Mesenchymal stem cell (in vitro differentiated cells and primary cell): ENCODE measurements at regions not wholly inside any gene's neighbourhood (a gene's known extent, or its start where the extent isn't known, plus 50 kb on each side); places are given as distances from the start of the nearest gene placed in this dataset.

Experiments
- DNase-seq: peaks from one replicate; pipeline ENCODE4 v3.0.0-alpha.2; 2013
- H2AFZ ChIP-seq: one replicate; pipeline ENCODE4 v1.6.1; 2013; ENCODE audit warnings: low read depth, mild to moderate bottlenecking, control low read depth, inconsistent platforms, low read length, moderate library complexity
- H2AK5ac ChIP-seq: 2 replicates; pipeline ENCODE4 v1.6.1; 2013; ENCODE audit warnings: low read length, moderate library complexity, mild to moderate bottlenecking, inconsistent platforms; ENCODE audit not compliant: severe bottlenecking
- H2BK120ac ChIP-seq: one replicate; pipeline ENCODE4 v1.6.1; 2013; ENCODE audit warnings: low read depth, mild to moderate bottlenecking, inconsistent platforms, low read length, moderate library complexity
- H2BK12ac ChIP-seq, 2 experiments: one replicate each; pipeline ENCODE4 v1.6.1; 2013; ENCODE audit warnings: inconsistent platforms in 2 of 2, low read length in 2 of 2, mild to moderate bottlenecking in 2 of 2, moderate library complexity in 2 of 2, control low read depth in 1 of 2
- H2BK15ac ChIP-seq: one replicate; pipeline ENCODE4 v1.6.1; 2013; ENCODE audit warnings: mild to moderate bottlenecking, low read depth, inconsistent platforms; ENCODE audit not compliant: poor library complexity, severe bottlenecking
- H2BK5ac ChIP-seq: 2 replicates; pipeline ENCODE4 v1.6.1; 2013; ENCODE audit warnings: low read depth, mild to moderate bottlenecking, low read length, control low read depth, inconsistent platforms; ENCODE audit not compliant: poor library complexity, severe bottlenecking
- H3K14ac ChIP-seq, 2 experiments: one replicate each; pipeline ENCODE4 v1.6.1; 2013; ENCODE audit warnings: inconsistent platforms in 2 of 2, low read length in 2 of 2, control low read depth in 1 of 2, mild to moderate bottlenecking in 1 of 2, moderate library complexity in 1 of 2
- H3K18ac ChIP-seq, 2 experiments: one replicate each; pipeline ENCODE4 v1.6.1; 2013; ENCODE audit warnings: inconsistent platforms in 2 of 2, low read length in 2 of 2, control low read depth in 1 of 2, low read depth in 1 of 2, mild to moderate bottlenecking in 1 of 2
- H3K23ac ChIP-seq, 2 experiments: one replicate each; pipeline ENCODE4 v1.6.1; 2013; ENCODE audit warnings: inconsistent platforms in 2 of 2, low read length in 2 of 2, mild to moderate bottlenecking in 2 of 2, moderate library complexity in 2 of 2, control low read depth in 1 of 2
- H3K27ac ChIP-seq: 2 replicates; pipeline ENCODE4 v1.5.1; 2013; ENCODE audit warnings: mild to moderate bottlenecking, moderate library complexity, low read length, control low read depth, inconsistent platforms; ENCODE audit not compliant: poor library complexity, severe bottlenecking
- H3K27me3 ChIP-seq, 2 experiments: 2 replicates each; pipeline versions ENCODE4 v1.6.1 to v1.7.0; 2013; ENCODE audit warnings: low read length in 2 of 2, mild to moderate bottlenecking in 2 of 2, moderate library complexity in 2 of 2, control low read depth in 1 of 2, inconsistent platforms in 1 of 2; ENCODE audit not compliant: control insufficient read depth in 1 of 2, insufficient read depth in 1 of 2
- H3K36me3 ChIP-seq, 2 experiments: 2 replicates each; pipeline versions ENCODE4 v1.6.1 to v1.7.0; 2013; ENCODE audit warnings: low read length in 2 of 2, control low read depth in 1 of 2, inconsistent platforms in 1 of 2, low read depth in 1 of 2, mild to moderate bottlenecking in 1 of 2; ENCODE audit not compliant: insufficient read depth in 2 of 2, control insufficient read depth in 1 of 2
- H3K4ac ChIP-seq, 2 experiments: one replicate each; pipeline ENCODE4 v1.6.1; 2013; ENCODE audit warnings: inconsistent platforms in 2 of 2, low read length in 2 of 2, mild to moderate bottlenecking in 2 of 2, moderate library complexity in 2 of 2, control low read depth in 1 of 2, low read depth in 1 of 2
- H3K4me1 ChIP-seq: 2 replicates; pipeline ENCODE4 v1.6.1; 2013; ENCODE audit warnings: low read depth, low read length, control low read depth; ENCODE audit not compliant: control insufficient read depth, insufficient read depth
- H3K4me2 ChIP-seq: 2 replicates; pipeline ENCODE4 v1.6.1; 2013; ENCODE audit warnings: low read length, mild to moderate bottlenecking, inconsistent platforms; ENCODE audit not compliant: poor library complexity, severe bottlenecking
- H3K4me3 ChIP-seq, 2 experiments: 2 replicates each; pipeline versions ENCODE4 v1.5.1 to v1.7.0; 2013; ENCODE audit warnings: low read length in 2 of 2, mild to moderate bottlenecking in 2 of 2, control low read depth in 1 of 2, low read depth in 1 of 2; ENCODE audit not compliant: insufficient read depth in 1 of 2
- H3K79me1 ChIP-seq: replicated peaks from 2 replicates; pipeline ENCODE4 v1.6.1; 2013; ENCODE audit warnings: mild to moderate bottlenecking, control low read depth, low read length, inconsistent platforms; ENCODE audit not compliant: poor library complexity, severe bottlenecking
- H3K9ac ChIP-seq: 2 replicates; pipeline ENCODE4 v1.7.0; 2013; ENCODE audit warnings: mild to moderate bottlenecking, low read length, moderate library complexity
- H3K9me3 ChIP-seq: 2 replicates; pipeline ENCODE4 v1.7.0; 2013; ENCODE audit warnings: mild to moderate bottlenecking, low read length; ENCODE audit not compliant: control insufficient read depth
- H4K8ac ChIP-seq: one replicate; pipeline ENCODE4 v1.6.1; 2013; ENCODE audit warnings: inconsistent platforms, mild to moderate bottlenecking, low read length, moderate library complexity
- H4K91ac ChIP-seq: one replicate; pipeline ENCODE4 v1.6.1; 2013; ENCODE audit warnings: mild to moderate bottlenecking, low read length, inconsistent platforms
- WGBS: methylation state at CpG from one replicate; pipeline ENCODE4 v1.1.7; 2013; ENCODE audit warnings: mixed read lengths; 5-methylcytosine and 5-hydroxymethylcytosine counted together

DNA sequence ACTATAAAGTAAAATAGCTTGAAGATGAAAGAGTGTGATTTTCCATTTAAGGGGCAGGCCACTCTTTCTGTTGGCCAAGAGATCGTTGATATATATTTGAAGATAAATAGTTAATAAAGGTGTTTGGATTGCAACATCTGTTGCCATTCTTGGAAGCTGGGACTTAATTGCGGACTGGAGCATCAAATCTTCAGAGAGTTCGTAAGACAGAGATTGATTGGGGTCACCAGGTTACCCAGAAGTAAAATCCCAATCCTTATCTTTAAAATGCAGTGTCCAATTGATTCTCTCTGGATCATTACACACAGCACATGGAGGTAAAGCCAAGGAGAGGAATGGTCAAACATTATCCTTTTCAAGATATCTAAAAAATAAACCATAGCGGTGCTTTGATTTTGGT is 220.8 kb upstream of the HES1 start:
- Histone ChIP-seq H2AFZ (no peak overlapping the region), H2BK12ac (no peak overlapping the region), H4K8ac (no peak overlapping the region), H3K14ac (no peak overlapping the region), H4K91ac (no peak overlapping the region), H3K18ac (no peak overlapping the region), H2BK120ac (no peak overlapping the region), H2AK5ac (no peak overlapping the region), H3K9me3 (peaks cover 4% of the 10 kb centered on the region), H2BK15ac (no peak overlapping the region), H3K4me1 (no peaks in the 10 kb centered on the region), H3K36me3 (no peaks in the 10 kb centered on the region), H3K27ac (no peak overlapping the region), H3K79me1 (no peaks in the 10 kb centered on the region), H3K4me2 (no peak overlapping the region), H3K23ac (no peak overlapping the region), H2BK5ac (no peak overlapping the region), H3K27me3 (peaks cover 20 to 53% of the 10 kb centered on the region in 2 experiments), H3K4me3 (no peak overlapping the region), H3K9ac (no peak overlapping the region), H3K4ac (no peak overlapping the region)
- 87% methylated on average over 4 of the region's 4 CpGs for WGBS
- DNase-seq: no peak

DNA sequence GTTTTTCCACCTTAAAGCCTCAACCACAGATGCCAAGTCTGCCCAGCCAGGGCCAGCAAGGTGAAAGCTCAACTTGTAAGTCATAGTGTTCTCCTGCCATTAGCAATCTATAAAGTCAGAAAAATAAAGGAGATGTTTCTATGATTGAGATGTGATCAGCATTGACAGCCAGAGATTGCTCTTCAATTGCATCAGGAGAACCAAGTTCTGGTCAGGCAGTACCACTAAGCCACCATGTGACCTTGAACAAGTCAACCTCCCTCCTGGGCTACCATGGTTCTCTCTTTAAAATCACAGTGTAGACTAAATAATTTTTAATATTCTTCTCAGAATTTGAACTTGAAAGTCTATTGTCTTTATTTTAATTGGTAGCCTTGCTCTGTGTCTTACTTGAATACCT is 220.3 kb upstream of the HES1 start:
- H3K9ac ChIP-seq: no peak overlapping the region

DNA sequence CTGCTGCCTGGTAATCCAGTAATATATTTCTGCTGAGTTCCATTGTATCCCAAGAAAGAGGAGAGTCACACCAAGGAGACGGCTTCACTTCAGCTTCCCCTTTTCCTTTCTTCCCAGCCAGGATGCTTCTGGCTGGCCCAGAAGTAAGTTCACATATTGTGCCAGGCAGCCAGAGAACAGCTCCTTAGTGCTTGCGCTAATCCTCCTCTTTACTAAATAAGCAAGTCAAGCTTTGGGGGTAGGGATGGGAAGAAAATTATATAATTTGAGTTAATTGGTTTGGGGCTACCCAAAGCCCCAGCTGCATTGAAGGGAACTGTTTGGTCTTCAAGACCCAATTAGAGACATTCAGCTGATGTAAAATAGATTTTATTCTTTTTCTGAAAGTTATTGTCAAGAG is 218.8 kb upstream of the HES1 start:
- H2AFZ ChIP-seq: no peak overlapping the region
- no peak overlapping the region for H3K18ac ChIP-seq
- H3K4ac ChIP-seq: no peak overlapping the region
- H3K14ac ChIP-seq: no peak overlapping the region
- H3K4me2 ChIP-seq: no peak overlapping the region
- H2BK15ac ChIP-seq: no peak overlapping the region
- H3K23ac ChIP-seq: no peak overlapping the region
- DNase-seq: no peak
- H3K27ac ChIP-seq: no peak overlapping the region
- no peak overlapping the region for H4K8ac ChIP-seq
- H3K79me1 ChIP-seq: no peaks in the 10 kb centered on the region
- no peak overlapping the region for H3K9ac ChIP-seq
- no peak overlapping the region for H3K4me3 ChIP-seq
- H3K36me3 ChIP-seq: no peaks in the 10 kb centered on the region
- WGBS: 86% methylated on average over 1 of the region's 2 CpGs
- H2BK120ac ChIP-seq: no peak overlapping the region
- H4K91ac ChIP-seq: no peak overlapping the region
- no peak overlapping the region for H2AK5ac ChIP-seq
- no peak overlapping the region for H2BK12ac ChIP-seq
- peaks cover 22 to 59% of the 10 kb centered on the region in 2 experiments for H3K27me3 ChIP-seq
- H3K4me1 ChIP-seq: no peaks in the 10 kb centered on the region
- peaks cover 9% of the 10 kb centered on the region for H3K9me3 ChIP-seq
- H2BK5ac ChIP-seq: no peak overlapping the region

More for the DNA sequence above, 220.3 kb upstream of the HES1 start:
- no peak overlapping the region for H3K4ac ChIP-seq
- H3K79me1 ChIP-seq: no peaks in the 10 kb centered on the region
- H3K27ac ChIP-seq: no peak overlapping the region
- no peak overlapping the region for H2BK120ac ChIP-seq
- no peak overlapping the region for H3K4me3 ChIP-seq
- no peak overlapping the region for H3K4me2 ChIP-seq
- DNase-seq: no peak
- H2BK5ac ChIP-seq: no peak overlapping the region
- no peak overlapping the region for H2BK12ac ChIP-seq
- no peaks in the 10 kb centered on the region for H3K36me3 ChIP-seq
- no peak overlapping the region for H3K23ac ChIP-seq
- H3K14ac ChIP-seq: no peak overlapping the region
- H4K8ac ChIP-seq: no peak overlapping the region
- no peak overlapping the region for H2AFZ ChIP-seq
- peaks cover 20 to 54% of the 10 kb centered on the region in 2 experiments for H3K27me3 ChIP-seq
- no peak overlapping the region for H2AK5ac ChIP-seq
- no peaks in the 10 kb centered on the region for H3K4me1 ChIP-seq
- no peak overlapping the region for H2BK15ac ChIP-seq
- H3K9me3 ChIP-seq: peaks cover 4% of the 10 kb centered on the region
- H4K91ac ChIP-seq: no peak overlapping the region
- H3K18ac ChIP-seq: no peak overlapping the region

DNA sequence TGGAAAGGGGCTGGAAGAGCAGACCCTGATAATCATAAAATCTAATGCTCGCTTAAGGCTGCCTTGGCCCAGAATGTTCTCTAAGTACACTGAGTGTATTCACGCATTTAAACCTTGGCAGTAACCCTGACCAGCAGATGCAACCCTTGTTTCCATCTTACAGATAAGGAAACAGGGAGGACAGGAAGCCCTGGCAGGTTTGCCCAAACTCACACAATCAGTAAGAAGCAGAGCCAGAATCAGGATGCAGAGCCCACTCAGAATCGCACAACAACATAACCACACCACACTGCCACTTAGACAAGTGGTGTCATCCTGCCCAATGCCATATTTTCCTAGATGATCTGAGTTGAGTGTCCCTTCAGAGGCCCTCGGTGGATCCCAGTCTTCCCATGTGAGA is 214.5 kb upstream of the HES1 start:
- Histone ChIP-seq H2BK12ac (no peak overlapping the region), H3K27me3 (peaks cover 22 to 39% of the 10 kb centered on the region in 2 experiments), H3K4ac (no peak overlapping the region), H2AFZ (no peak overlapping the region), H3K18ac (no peak overlapping the region), H3K9ac (no peak overlapping the region), H3K27ac (no peak overlapping the region), H3K4me3 (no peak overlapping the region), H3K9me3 (peaks cover 36% of the 10 kb centered on the region), H3K14ac (no peak overlapping the region), H3K4me2 (no peak overlapping the region), H4K8ac (no peak overlapping the region), H3K23ac (no peak overlapping the region), H4K91ac (no peak overlapping the region), H2AK5ac (no peak overlapping the region), H3K36me3 (no peaks in the 10 kb centered on the region), H2BK5ac (no peak overlapping the region), H3K79me1 (no peaks in the 10 kb centered on the region), H2BK15ac (no peak overlapping the region), H3K4me1 (no peaks in the 10 kb centered on the region), H2BK120ac (no peak overlapping the region)
- DNase-seq: no peak
- WGBS: 85% methylated on average over 4 of the region's 4 CpGs
